Testis (tissue), 2 donors: ENCODE measurements at regions not wholly inside any gene's neighbourhood (a gene's known extent, or its start where the extent isn't known, plus 50 kb on each side); places are given as distances from the start of the nearest gene placed in this dataset.

Source experiments
- CTCF ChIP-seq, 3 experiments: fragments of 450-650 bp in 2 of 3; fragments of 200-600 bp in 1 of 3; sonication (generic) in 1 of 3; IDR thresholded peaks; one replicate each; pipeline ENCODE4 v1.5.1; 2016 to 2019; ENCODE audit warnings: antibody characterized with exemption in 3 of 3, mild to moderate bottlenecking in 2 of 3, moderate library complexity in 1 of 3
- POLR2A ChIP-seq: fragments of 450-650 bp; IDR thresholded peaks from one replicate; pipeline ENCODE4 v1.6.1; 2017; ENCODE audit warnings: antibody characterized with exemption, mild to moderate bottlenecking, moderate library complexity

GRCh38 chr5:91898898-91899297, 515.8 kb upstream of the ARRDC3 start:
- TF ChIP-seq CTCF (IDR thresholded peaks at IDR 0.05), result no peak
- TF ChIP-seq POLR2A, result no peak
